GM10266 (cell line): ENCODE measurements at regions not wholly inside any gene's neighbourhood (a gene's known extent, or its start where the extent isn't known, plus 50 kb on each side); places are given as distances from the start of the nearest gene placed in this dataset.

ENCODE experiments used
- DNase-seq: peaks from one replicate; pipeline ENCODE4 v3.0.0; 2012; ENCODE audit errors: extremely low spot score
- CTCF ChIP-seq: IDR thresholded peaks from 2 replicates; pipeline ENCODE4 v1.5.1; 2012; ENCODE audit warnings: mild to moderate bottlenecking, low read depth; ENCODE audit not compliant: control insufficient read depth, insufficient read depth; ENCODE audit errors: missing control alignments

- DNase-seq = no peak
- no peak for TF ChIP-seq CTCF
Measured at GRCh38 chr4:170231377-170231776, 141.6 kb upstream of the AADAT start.

GRCh38 chr4:170230242-170230641, 140.5 kb upstream of the AADAT start:
- no peak for DNase-seq
- TF ChIP-seq CTCF = no peak

GRCh38 chr4:170229006-170229405, 139.2 kb upstream of the AADAT start:
- TF ChIP-seq CTCF = no peak
- no peak for DNase-seq

GRCh38 chr4:170227928-170228327, 138.2 kb upstream of the AADAT start:
- TF ChIP-seq CTCF = no peak
- no peak for DNase-seq

- no peak for TF ChIP-seq CTCF
- no peak for DNase-seq
Measured at GRCh38 chr4:170226288-170226687, 136.5 kb upstream of the AADAT start.

- DNase-seq = no peak
- no peak for TF ChIP-seq CTCF
Measured at GRCh38 chr4:170214731-170215130, 125.0 kb upstream of the AADAT start.

- no peak for TF ChIP-seq CTCF
- DNase-seq = no peak
Measured at GRCh38 chr4:170214101-170214500, 124.3 kb upstream of the AADAT start.
